HG02973 (cell line): ENCODE measurements at regions not wholly inside any gene's neighbourhood (a gene's known extent, or its start where the extent isn't known, plus 50 kb on each side); places are given as distances from the start of the nearest gene placed in this dataset.

Experiments
- ATAC-seq: cut with Tn5 transposase; IDR thresholded peaks from one replicate; pipeline ENCODE4 v1.9.1; 2021; ENCODE audit warnings: moderate library complexity; ENCODE audit not compliant: unreplicated experiment

DNA sequence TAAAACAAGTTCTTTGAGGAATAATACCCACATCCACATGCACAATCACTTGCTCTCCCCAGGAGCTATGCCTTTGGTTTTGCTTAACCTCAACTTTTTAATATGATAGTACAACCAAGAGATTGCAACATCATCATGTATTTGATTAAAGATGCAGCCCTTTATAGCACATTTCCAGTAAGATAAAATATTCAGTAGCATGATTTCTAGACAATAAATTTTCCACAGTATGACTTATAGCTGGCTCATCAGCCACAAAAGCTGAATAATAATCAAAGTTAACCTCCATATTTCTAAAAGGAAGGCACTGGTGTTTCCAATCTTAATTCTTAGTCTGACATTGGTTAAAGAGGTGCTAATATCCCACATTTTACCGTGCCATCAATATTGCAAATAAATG is 622.5 kb downstream of the TBL1XR1 start:
- no peak for ATAC-seq

GRCh38 chr3:176571926-176572325 is 625.4 kb downstream of the TBL1XR1 start:
- no peak for ATAC-seq

DNA sequence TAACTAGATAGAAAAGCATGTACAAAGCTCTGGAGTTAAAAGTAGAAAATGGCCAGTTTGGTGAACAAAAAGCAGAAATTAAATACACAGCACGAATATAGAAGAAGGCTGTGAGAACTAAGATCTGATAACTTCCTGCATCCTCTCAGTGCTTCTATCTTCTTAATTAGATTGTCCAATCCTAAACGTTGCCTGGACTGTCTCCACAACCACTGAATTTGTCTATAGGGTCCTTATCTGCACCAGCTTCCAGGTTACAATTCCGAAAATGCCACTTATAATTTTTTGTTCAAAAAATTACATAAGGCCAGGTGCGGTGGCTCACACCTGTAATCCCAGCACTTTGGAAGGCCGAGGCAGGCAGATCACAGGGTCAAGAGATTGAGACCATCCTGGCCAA is 626.3 kb downstream of the TBL1XR1 start:
- ATAC-seq, result no peak

- no peak for ATAC-seq
Observed at GRCh38 chr3:176568189-176568588, 629.1 kb downstream of the TBL1XR1 start.

- no peak for ATAC-seq
Observed at GRCh38 chr3:176566757-176567156, 630.5 kb downstream of the TBL1XR1 start.

DNA sequence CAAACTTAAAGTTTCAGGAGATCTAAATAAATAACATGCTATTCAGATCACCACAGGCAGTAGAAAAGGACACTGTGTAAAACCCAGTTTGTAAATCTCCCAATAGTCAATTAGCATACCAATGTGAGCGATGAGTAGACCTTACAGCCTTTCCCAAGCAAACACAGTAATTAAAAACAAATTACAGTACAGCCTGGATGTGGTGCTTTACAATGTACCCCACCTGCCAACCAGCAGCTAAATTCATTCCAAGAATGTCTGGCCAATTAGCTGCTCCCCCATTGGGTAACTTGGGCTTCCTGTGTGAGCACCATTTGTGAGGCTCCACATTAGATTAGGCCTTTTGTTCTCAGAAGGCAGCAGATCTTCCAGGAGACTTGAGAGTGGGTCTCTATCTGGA is 635.0 kb downstream of the TBL1XR1 start:
- no peak for ATAC-seq

GRCh38 chr3:176561826-176562225 is 635.5 kb downstream of the TBL1XR1 start:
- no peak for ATAC-seq

GRCh38 chr3:176554791-176555654 is 642.3 kb downstream of the TBL1XR1 start:
- no peak for ATAC-seq

DNA sequence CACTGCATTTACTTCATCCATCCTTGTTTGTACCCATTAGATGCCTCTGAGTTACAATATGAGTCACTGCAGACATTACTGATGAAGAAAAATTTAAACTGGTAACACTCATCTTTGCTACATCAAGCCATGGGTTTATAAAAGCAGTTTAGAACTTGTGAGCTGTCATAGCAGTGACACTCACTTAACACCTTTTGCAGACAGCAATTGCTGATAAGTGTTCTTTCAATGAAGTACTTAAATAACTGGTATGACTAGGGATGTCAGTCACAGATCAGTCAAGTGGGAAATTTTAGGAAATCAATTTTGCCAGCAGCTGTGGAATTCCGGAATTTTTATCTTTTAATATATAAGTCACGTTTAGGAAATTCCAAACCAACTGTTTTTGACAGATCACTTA is 643.0 kb downstream of the TBL1XR1 start:
- ATAC-seq, result no peak

- no peak for ATAC-seq
Observed at GRCh38 chr3:176526942-176527341, 670.3 kb downstream of the TBL1XR1 start.

DNA sequence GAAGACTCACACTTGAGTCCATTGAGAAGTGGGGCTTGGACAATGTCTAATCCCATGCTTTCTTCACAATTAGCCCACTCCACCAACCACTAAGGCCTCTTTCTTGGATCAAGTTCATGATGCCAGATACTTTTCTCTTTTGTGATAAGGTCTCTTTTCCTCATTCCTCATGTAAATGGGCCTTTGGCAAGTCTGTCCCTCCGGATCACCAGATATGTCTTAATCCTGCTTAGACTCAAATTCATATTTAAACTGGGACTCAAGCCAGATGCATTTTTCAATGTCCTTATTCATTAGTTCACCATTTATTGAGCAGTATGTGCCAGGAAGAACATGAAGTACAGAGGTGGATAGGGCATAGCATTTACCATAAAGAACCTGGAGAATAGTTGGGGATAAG is 671.1 kb downstream of the TBL1XR1 start:
- no peak for ATAC-seq

DNA sequence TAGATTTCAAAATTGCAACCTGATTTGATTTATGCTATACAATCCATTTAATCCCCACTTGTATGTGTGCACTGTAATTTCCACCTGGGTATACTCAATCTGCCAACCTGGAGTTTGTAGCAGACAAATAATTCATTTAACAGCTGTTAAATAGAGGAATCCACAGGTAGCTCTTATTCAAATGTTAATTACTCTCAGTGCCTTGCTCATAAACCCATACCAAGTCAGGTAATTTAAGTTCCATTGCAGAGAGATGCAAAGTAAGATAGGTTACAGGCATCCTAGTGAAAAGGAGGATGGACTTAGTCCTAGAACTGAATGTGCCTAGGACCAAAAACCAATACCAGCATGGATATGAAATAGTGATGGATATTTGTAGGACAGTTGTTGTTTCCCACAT is 674.2 kb downstream of the TBL1XR1 start:
- ATAC-seq, result no peak

DNA sequence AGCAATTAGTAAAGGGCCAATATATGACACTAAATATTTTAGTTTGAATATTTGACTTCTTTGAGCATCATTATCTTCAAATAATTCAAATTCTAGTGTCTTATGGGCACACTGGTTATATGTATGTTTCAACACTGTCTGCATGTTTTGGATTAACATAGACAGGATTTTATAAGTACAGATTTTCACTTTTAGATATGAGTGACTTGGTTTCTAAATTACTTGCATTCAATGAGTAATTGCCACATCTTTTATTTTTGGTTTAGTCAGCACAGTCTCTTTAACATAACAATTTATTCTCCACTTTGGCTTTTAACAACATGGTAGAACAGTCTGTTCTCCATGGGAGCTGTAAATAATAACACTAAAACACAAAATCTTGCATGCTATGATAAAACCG is 674.8 kb downstream of the TBL1XR1 start:
- ATAC-seq, result no peak

DNA sequence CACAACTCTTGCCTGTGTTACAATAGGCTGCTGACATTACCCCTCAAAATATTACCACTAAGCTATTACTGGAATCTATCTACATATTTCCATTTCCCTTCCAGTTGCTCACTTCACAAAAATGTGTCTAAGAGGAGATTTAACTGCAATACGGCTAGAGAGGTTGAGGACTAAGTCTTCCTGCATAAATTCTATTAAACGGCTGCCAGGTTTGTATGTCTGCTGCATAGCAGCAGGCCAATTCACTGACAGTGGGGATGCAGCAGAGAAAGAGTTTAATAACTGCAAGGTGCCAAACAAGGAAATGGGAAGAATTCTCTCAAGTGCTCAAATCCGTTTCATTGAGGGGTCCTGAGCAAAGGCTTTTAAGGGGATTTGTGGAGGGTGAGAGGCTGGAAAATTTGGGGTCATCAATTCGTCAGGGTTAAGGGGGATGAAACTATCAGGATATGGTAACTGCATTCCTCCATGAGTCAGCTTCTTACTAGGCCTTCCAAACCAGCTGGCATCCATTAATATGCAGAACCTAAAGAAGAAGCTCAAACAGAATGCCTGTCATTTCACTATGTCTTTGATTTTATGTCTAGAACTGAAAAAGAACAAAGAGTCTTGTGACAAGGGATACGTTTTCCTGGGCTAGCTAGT is 675.6 kb downstream of the TBL1XR1 start:
- ATAC-seq, result no peak

GRCh38 chr3:176514297-176514696 is 683.0 kb downstream of the TBL1XR1 start:
- ATAC-seq, result no peak

DNA sequence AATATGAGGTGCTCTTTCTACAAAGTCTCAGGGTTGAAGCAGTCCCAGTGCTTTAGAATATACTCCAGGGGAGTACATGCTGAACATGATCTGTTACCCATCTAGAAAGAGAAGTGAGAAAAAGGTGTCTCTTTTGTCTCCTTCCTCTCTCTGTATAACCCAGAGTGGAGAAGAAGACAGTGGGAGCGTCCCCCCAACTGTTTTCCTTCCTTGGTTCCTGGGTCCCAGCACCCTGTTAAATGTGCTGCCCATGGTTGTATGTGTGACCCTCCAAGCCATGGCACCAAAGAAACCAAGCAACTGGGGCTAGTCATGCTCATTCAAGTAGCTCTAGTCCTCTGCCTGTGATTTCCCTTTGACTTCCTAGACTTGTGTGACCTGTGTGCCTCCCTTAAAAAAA is 683.7 kb downstream of the TBL1XR1 start:
- no peak for ATAC-seq

- no peak for ATAC-seq
Observed at GRCh38 chr3:176512037-176512436, 685.2 kb downstream of the TBL1XR1 start.

DNA sequence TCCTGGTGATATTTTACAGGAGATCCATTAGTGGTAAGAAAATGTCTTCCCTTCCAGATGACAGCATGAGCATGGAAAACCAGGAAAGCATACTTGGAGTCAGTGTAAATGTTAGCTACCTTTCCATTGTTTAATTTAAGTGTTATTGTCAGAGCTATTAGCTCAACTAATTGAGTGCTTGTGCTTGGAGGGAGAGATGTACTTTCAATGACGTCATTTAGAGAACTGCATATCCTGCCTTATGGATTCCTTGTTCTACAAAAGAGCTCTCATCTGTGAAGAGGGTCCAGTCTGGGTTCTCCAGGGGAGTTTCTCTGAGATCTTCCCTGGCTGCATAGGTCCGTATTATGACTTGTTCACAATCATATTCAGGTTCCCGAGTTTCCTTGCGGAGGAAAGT is 687.2 kb downstream of the TBL1XR1 start:
- no peak for ATAC-seq

DNA sequence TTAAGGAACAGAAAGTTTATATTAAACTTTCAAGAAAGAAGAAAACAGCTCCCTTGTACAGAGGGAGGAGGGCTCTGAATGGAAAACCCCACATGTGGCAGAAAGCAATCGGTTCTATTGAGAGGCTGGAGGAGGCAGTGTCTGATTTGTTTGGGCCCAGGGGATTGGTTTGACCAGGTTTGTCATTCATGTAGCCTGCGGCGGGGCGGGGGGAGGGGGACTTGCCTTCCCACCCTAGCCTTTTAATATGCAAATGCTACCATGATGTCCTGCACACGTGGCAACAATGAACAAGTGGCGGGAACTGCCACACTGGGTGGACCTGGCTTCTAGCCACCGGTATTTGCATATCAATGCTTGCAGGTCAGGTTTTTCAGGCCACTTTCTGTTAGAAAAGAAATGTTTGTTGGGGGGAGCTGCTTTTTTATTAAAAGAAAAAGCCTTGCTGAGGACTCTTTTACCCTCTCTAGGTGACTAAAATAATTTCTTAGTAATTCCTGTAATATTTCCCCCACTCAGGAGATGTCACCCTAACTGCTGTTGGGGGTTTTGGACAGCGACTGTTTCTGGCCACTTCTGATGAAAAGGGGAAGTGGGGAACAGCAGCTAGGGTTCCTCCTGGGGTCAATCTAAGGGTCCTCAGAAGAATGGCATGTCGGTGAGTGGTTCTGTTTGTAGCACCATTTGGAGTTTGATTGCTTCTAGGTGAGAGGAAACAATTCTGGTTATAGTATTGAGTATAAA is 691.2 kb downstream of the TBL1XR1 start:
- no peak for ATAC-seq

- no peak for ATAC-seq
Observed at GRCh38 chr3:176491084-176491483, 706.2 kb downstream of the TBL1XR1 start.

DNA sequence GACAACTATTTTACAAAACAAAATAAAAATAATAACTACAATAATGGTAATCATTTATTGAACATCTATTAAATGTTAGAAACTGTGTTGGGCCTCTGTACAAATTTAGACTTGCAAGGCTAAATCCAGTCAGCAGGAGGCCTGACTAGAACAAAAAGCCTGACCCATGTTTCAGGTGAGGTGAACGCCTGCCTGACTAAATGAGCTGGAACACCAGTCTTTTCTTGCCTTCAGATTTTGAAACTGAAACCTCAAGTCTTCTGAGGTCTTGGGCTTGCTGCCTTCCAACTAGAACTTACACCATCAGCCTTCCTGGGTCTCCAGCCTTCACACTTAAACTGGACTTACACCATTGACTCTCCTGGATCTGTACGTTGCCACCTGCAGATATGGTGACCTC is 706.9 kb downstream of the TBL1XR1 start:
- ATAC-seq, result no peak

GRCh38 chr3:176479248-176479647 is 718.0 kb downstream of the TBL1XR1 start:
- no peak for ATAC-seq
